Activated T-helper 17 cell treated with anti-CD3 and anti-CD28 coated beads, Interleukin-2, amount 50 U/mL, for 72 hours (primary cell): ENCODE measurements at regions not wholly inside any gene's neighbourhood (a gene's known extent, or its start where the extent isn't known, plus 50 kb on each side); places are given as distances from the start of the nearest gene placed in this dataset.
"Not testable (repeated sequence)": the region's sequence is repeated elsewhere in the genome, so short reads cannot be mapped to it uniquely, and the experiment has no call there.

Experiments
- ATAC-seq: fragments of 150-1000 bp; cut with Tn5 transposase; replicated peaks from 2 replicates; pipeline ENCODE4 v1.10.0; 2021; ENCODE audit warnings: mild to moderate bottlenecking, moderate library complexity
- H3K27ac Mint-ChIP-seq: one replicate; pipeline ENCODE4 v1.8.0; 2022; ENCODE audit warnings: mixed read lengths
- H3K27me3 Mint-ChIP-seq: one replicate; pipeline ENCODE4 v1.8.0; 2022; ENCODE audit warnings: mixed read lengths
- H3K36me3 Mint-ChIP-seq: one replicate; pipeline ENCODE4 v1.8.0; 2022; ENCODE audit warnings: low read depth, mild to moderate bottlenecking, mixed read lengths
- H3K4me1 Mint-ChIP-seq: one replicate; pipeline ENCODE4 v1.8.0; 2022; ENCODE audit warnings: mixed read lengths
- H3K4me3 Mint-ChIP-seq: one replicate; pipeline ENCODE4 v1.8.0; 2022; ENCODE audit warnings: mild to moderate bottlenecking, mixed read lengths
- H3K9me3 Mint-ChIP-seq: one replicate; pipeline ENCODE4 v1.8.0; 2022; ENCODE audit warnings: mixed read lengths

DNA sequence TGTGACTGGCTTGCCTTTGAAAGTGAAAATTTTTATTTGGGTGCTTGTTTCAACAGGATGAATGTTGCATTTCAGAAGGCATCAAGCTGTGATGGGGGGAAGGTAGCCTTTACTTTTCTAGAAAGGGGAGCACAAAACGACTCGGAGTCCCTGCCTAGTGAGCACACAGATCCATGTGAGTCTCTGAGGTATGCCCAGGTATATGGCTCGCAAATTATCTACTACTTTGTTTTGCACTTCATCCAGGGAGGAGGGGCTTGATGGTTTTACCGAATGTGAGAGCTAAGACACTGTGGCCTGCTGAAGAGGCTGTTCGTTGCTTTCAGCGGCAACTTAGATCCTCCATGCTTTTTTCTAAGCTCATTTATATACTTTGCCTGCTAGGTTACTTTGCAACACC lies 537.7 kb upstream of the PTBP2 start:
- H3K9me3 Mint-ChIP-seq: no peaks in the 10 kb centered on the region

DNA sequence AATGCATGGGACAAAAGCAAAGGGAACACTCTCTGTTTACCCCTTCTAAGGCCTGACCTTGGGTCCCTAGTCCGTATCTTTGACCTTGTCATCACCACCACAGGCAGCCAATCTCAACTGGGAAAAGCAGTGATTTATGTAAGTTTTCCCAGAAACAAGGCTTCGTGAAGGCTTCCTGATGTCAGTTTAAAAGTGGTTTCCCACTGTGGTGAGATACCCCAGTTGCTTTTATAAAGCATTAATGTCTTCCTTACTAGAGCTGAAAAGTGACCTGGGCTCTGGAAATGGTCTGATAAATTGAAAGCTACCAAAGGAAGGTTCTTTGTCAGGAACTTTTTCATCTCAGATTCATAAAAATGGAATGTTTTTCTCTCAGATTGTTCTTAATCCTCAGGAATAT lies 536.4 kb upstream of the PTBP2 start:
- no peaks in the 10 kb centered on the region for H3K9me3 Mint-ChIP-seq
- H3K36me3 Mint-ChIP-seq: no peaks in the 10 kb centered on the region
- no peak for ATAC-seq
- no peak overlapping the region for H3K4me3 Mint-ChIP-seq
- no peak overlapping the region for H3K27ac Mint-ChIP-seq
- no peaks in the 10 kb centered on the region for H3K27me3 Mint-ChIP-seq
- H3K4me1 Mint-ChIP-seq: no peaks in the 10 kb centered on the region

More for the DNA sequence above, 537.7 kb upstream of the PTBP2 start:
- H3K4me3 Mint-ChIP-seq: no peak overlapping the region
- H3K36me3 Mint-ChIP-seq: no peaks in the 10 kb centered on the region
- no peaks in the 10 kb centered on the region for H3K4me1 Mint-ChIP-seq
- ATAC-seq: no peak
- no peak overlapping the region for H3K27ac Mint-ChIP-seq
- H3K27me3 Mint-ChIP-seq: no peaks in the 10 kb centered on the region

DNA sequence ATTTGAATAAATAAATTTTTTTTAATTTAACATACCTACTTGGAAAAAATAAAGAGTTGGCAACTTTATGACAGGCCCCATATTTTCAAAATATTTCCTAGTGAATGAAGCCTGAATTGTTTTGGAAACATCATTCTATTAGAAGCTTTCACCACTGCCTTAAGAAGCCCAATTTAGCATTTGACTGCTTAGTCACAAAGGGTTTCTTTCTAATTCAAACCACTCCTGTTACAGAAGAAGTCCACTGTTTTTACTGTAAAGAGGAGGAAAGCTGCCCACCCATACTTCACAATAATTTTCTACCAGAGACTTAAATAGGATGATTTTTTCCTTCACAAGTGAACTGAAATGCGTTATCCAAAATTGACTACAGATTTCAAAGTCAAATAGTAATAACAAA lies 534.6 kb upstream of the PTBP2 start:
- ATAC-seq: no peak
- Mint-ChIP-seq H3K4me1 (no peaks in the 10 kb centered on the region), H3K27me3 (no peaks in the 10 kb centered on the region), H3K36me3 (no peaks in the 10 kb centered on the region), H3K4me3 (no peak overlapping the region), H3K9me3 (peaks cover 4% of the 10 kb centered on the region), H3K27ac (no peak overlapping the region)

DNA sequence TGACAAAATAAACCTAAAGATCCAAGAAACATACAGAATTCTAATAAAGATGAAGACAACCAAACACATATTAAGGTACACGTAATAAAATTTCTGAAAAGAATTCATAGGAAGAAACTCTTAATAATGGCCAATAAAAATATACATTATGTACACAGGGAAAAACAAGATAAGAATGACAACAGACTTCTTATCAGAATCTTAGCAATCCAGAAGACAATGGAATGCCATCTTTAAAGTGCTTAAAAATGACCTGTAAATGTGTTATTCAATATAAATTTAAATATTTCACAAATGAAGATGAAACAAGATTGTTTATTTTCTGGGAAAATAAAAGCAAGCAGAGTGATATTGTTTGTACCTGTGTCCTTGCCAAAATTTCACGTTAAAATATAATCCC lies 530.4 kb upstream of the PTBP2 start:
- Mint-ChIP-seq H3K4me1 (no peaks in the 10 kb centered on the region), H3K27ac (no peak overlapping the region), H3K9me3 (peaks cover 7% of the 10 kb centered on the region), H3K36me3 (no peaks in the 10 kb centered on the region), H3K27me3 (no peaks in the 10 kb centered on the region), H3K4me3 (no peak overlapping the region)
- ATAC-seq: no peak

DNA sequence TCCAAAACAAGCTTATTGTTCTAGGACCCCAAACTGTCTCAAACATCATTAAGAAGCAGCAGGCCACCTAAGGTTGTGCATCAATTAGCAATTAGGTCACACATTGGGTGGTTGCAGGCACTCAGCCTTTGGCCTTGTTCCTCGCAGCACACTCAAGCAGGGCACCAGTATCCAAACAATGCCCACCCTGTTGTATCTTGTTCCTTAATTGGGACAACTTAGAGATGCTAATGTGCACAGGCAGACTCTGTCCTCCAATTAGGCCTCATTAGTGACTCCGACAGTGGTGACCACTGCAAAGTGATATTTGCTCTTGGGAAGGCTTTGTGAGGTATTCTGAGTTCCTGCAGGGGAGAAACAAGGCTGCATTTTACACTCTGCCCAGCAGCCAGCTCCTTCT lies 515.1 kb upstream of the PTBP2 start:
- ATAC-seq: no peak

DNA sequence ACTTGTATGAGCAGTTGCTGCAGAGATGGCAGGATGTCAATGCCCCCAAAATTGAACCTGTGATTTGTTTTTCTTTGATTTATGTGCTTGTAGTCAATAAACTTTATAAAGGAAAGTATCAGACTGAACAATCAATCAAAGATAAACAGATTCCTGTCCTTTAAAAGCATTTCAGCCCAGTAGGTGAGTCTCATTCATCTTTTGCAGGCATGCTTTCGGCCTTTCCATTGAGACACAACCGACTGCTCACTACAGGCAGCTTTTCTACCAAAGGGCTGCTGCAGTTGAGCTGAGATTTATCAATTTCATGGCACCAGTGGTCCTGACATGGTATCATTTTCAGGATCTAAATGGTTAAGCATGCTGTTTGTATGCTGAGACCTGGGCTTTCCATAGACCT lies 513.6 kb upstream of the PTBP2 start:
- Mint-ChIP-seq H3K9me3 (no peaks in the 10 kb centered on the region), H3K4me1 (no peaks in the 10 kb centered on the region), H3K27ac (no peak overlapping the region), H3K4me3 (no peak overlapping the region), H3K27me3 (no peaks in the 10 kb centered on the region), H3K36me3 (no peaks in the 10 kb centered on the region)
- no peak for ATAC-seq

More for the DNA sequence above, 515.1 kb upstream of the PTBP2 start:
- no peaks in the 10 kb centered on the region for H3K36me3 Mint-ChIP-seq
- no peak overlapping the region for H3K4me3 Mint-ChIP-seq
- no peaks in the 10 kb centered on the region for H3K4me1 Mint-ChIP-seq
- H3K9me3 Mint-ChIP-seq: no peaks in the 10 kb centered on the region
- H3K27ac Mint-ChIP-seq: no peak overlapping the region
- no peaks in the 10 kb centered on the region for H3K27me3 Mint-ChIP-seq

DNA sequence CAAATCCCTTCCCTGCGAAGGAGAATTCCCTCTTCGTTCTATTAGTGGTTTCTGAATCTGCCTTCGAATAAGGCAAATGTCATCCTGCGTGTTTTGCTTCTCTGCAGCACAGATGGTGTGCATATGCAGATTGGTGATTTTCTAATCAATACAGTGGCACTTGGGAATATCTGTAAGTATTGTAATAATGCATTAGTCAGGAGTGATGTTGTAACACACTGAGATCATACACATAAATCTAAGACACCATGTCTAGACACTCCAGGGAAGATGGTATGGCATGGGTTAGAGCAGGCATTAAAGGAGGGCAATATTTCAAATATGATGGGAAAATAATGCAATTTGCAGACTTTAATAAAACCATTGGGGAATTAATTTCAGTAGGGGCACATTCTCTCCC lies 513.2 kb upstream of the PTBP2 start:
- Mint-ChIP-seq H3K36me3 (no peaks in the 10 kb centered on the region), H3K27ac (no peak overlapping the region), H3K9me3 (no peaks in the 10 kb centered on the region), H3K4me3 (no peak overlapping the region), H3K4me1 (no peaks in the 10 kb centered on the region), H3K27me3 (no peaks in the 10 kb centered on the region)
- no peak for ATAC-seq

DNA sequence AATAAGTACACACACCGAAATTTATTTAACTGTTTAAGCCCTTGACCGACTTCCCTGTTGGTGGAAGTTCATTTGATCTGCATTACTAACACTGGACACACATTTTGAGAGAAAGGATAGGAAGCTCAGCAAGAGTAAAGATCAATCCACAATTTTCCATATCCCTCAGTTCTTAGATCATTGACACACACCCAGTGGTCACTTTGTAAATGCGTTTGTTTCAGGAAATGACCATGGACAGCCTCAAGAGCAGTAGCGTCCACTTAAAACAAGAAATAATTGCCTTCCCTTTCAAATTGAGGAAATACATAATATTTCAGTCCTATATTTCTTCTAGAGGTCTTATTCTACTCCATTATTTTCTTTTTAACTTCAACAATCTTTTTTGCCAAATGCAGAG lies 511.5 kb upstream of the PTBP2 start:
- Mint-ChIP-seq H3K4me3 (no peak overlapping the region), H3K9me3 (no peaks in the 10 kb centered on the region), H3K27me3 (no peaks in the 10 kb centered on the region), H3K27ac (no peak overlapping the region), H3K4me1 (no peaks in the 10 kb centered on the region), H3K36me3 (no peaks in the 10 kb centered on the region)
- no peak for ATAC-seq

DNA sequence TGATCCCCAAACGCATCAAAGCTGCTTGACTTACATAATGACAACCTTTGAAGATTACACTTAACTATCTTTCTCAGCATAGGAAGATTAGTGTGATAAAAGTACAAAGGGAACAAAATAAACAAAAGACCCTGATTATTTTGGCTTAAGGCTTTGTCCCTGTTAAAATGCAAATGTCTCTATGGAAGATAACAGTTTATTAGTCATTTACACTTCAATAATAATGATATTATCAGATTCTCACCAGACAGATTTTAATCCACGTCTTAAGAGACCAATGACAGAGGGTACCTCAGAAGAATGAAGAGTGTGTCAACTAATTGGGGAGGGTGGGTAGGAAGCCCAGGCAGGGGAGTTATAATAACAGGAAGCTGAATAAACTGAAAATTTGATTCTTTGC lies 510.4 kb upstream of the PTBP2 start:
- H3K4me1 Mint-ChIP-seq: no peaks in the 10 kb centered on the region

DNA sequence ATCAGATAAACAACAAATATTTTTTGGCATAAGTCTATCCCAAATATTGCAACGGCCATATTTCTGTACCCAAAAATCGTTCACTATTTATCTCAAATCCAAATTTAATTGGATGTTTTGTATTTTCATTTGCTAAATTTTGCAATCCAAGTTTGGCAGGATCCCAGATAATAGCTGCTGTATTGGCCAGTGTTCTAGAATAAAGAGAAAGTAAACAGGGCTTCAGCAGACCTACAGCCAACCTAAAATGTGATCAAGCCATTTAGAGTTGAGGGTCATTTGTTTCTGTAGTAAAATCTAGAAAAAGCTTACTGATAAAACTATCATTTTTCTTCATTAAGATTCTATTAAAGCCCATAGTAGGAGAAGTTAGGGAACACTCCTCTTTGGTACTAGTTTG lies 506.6 kb upstream of the PTBP2 start:
- no peak for ATAC-seq
- Mint-ChIP-seq H3K27me3 (peaks cover 3% of the 10 kb centered on the region), H3K9me3 (peaks cover 3% of the 10 kb centered on the region), H3K4me3 (no peak overlapping the region), H3K27ac (no peak overlapping the region), H3K4me1 (no peaks in the 10 kb centered on the region), H3K36me3 (no peaks in the 10 kb centered on the region)

More for the DNA sequence above, 510.4 kb upstream of the PTBP2 start:
- H3K4me3 Mint-ChIP-seq: no peak overlapping the region
- H3K27ac Mint-ChIP-seq: no peak overlapping the region
- H3K9me3 Mint-ChIP-seq: peaks cover 3% of the 10 kb centered on the region
- no peaks in the 10 kb centered on the region for H3K36me3 Mint-ChIP-seq
- ATAC-seq: no peak
- H3K27me3 Mint-ChIP-seq: peaks cover 3% of the 10 kb centered on the region

DNA sequence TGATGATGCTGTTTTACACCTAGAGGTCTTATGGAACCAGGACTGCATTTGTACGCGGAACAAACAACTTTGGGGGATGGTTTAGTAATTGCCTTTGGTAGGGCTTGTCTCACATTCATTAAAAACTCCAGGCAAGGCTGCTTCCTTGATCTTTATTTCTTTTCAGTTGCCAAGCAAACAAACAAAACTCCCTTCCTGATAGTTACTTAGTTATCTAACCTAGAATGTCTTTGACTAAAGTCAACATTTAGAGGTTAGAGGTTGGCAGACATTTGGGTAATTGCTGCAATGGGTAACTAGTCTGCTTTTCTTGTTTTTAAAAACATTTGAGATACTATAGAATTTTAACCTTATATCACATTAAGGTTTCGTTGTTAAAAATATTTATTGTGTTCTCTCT lies 500.9 kb upstream of the PTBP2 start:
- no peaks in the 10 kb centered on the region for H3K9me3 Mint-ChIP-seq
- no peaks in the 10 kb centered on the region for H3K4me1 Mint-ChIP-seq
- no peak overlapping the region for H3K27ac Mint-ChIP-seq
- H3K27me3 Mint-ChIP-seq: no peaks in the 10 kb centered on the region
- ATAC-seq: no peak
- H3K4me3 Mint-ChIP-seq: no peak overlapping the region
- H3K36me3 Mint-ChIP-seq: no peaks in the 10 kb centered on the region

DNA sequence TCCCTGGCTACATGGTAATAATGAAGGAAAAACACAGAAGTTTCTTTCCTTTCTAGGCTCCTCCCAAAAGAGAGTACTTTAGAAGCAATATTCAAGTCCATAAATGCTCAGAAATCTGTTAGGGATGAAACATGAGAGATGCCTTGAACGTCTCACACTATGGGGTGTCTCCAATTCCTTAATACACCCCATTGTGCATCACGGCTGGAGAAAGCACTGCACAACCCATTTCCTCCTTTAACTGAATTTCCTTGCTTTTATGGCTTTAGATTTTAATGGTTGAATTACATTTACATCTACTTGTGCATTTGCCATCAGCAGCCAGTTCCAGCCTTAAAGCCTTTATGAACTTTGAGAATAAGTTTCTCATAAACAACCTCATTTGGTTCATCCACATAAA lies 498.9 kb upstream of the PTBP2 start:
- Mint-ChIP-seq H3K27ac (no peak overlapping the region), H3K27me3 (no peaks in the 10 kb centered on the region), H3K4me1 (no peaks in the 10 kb centered on the region), H3K36me3 (no peaks in the 10 kb centered on the region), H3K9me3 (no peaks in the 10 kb centered on the region), H3K4me3 (no peak overlapping the region)
- ATAC-seq: no peak

DNA sequence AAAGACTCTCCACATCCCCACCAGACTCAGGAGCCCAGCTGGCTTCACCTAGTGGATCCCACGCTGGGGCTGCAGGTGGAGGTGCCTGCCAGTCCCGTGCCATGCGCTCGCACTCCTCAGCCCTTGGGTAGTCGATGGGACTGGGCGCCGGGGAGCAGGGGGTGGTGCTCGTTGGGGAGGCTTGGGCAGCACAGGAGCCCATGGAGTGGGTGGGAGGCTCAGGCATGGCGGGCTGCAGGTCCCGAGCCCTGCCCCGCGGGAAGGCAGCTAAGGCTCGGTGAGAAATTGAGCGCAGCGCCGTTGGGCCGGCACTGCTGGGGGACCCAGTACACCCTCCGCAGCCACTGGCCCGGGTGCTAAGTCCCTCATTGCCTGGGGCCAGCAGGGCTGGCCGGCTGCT lies 497.4 kb upstream of the PTBP2 start:
- H3K27me3 Mint-ChIP-seq, H3K27ac Mint-ChIP-seq, ATAC-seq, H3K9me3 Mint-ChIP-seq, H3K36me3 Mint-ChIP-seq, H3K4me1 Mint-ChIP-seq, H3K4me3 Mint-ChIP-seq: not testable (repeated sequence)

DNA sequence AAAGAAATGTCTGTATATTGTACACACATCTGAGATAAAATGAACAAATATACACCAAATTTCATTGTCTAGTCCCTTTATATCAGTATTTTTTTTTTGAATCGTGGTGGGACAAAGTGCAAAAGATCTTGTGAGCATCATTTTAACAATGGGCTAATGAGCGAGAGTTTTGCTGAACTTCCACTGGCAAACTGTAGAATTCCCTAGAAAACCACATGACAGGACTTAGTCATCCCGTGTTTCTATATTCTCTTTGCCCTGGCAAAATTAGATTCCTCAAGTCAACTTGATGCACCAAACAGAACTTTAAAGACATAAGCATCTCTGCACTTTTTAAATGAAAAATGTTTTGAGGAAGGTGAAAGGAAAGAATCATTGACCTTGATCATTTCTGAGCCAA lies 488.2 kb upstream of the PTBP2 start:
- H3K27me3 Mint-ChIP-seq: no peaks in the 10 kb centered on the region
- ATAC-seq: no peak
- no peaks in the 10 kb centered on the region for H3K36me3 Mint-ChIP-seq
- H3K27ac Mint-ChIP-seq: no peak overlapping the region
- H3K4me3 Mint-ChIP-seq: no peak overlapping the region
- H3K4me1 Mint-ChIP-seq: no peaks in the 10 kb centered on the region
- peaks cover 4% of the 10 kb centered on the region for H3K9me3 Mint-ChIP-seq

DNA sequence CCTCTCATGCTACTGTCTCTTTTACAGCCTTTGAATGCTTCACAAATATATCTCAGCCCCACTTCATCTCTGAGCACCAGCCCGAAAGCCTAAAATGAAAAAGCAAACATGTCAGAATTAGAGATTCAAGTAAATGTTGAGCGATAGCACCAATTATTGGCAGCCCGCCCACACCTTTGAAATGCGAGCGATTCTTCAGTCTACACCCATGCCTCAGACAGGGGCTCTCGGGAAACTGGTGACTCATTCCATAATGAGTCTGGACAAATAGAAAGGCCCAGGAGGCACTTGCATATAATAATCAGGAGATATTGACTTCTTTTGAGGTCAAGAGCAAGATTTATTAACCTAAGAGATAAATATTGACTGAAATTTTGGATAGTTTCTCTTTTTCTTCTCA lies 487.3 kb upstream of the PTBP2 start:
- H3K4me3 Mint-ChIP-seq: no peak overlapping the region
- H3K9me3 Mint-ChIP-seq: peaks cover 4% of the 10 kb centered on the region
- no peak for ATAC-seq
- no peaks in the 10 kb centered on the region for H3K36me3 Mint-ChIP-seq
- H3K27me3 Mint-ChIP-seq: no peaks in the 10 kb centered on the region
- no peak overlapping the region for H3K27ac Mint-ChIP-seq
- no peaks in the 10 kb centered on the region for H3K4me1 Mint-ChIP-seq

DNA sequence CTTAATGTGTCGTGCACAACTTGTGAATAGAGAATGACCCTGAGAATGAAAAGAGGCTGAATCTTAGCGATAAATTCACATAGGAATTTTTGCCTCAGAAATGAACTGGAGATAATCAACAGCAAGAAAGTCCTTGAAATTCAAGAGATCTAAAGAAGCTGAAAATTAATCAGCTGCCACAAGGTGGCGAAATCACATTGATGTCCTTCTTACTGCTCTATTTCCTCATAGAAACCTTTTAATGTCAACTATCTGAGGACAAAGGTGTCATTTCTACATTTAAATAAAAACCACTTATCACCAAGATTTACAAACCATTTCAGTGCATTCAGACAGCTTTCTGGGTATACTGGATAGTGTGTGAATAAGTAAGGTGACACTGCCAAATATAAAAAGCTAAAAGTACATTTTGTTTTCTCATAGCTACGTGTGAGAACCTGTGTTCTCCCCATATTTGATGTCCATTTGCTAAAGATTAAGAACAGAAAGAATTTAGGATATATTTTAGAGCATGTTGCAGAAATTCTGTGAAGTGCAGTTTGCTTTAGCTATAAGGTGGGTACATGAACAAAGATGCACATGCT lies 485.3 kb upstream of the PTBP2 start:
- Mint-ChIP-seq H3K27me3 (no peaks in the 10 kb centered on the region), H3K27ac (no peak overlapping the region), H3K4me3 (no peak overlapping the region), H3K9me3 (no peaks in the 10 kb centered on the region), H3K4me1 (no peaks in the 10 kb centered on the region), H3K36me3 (no peaks in the 10 kb centered on the region)
- no peak for ATAC-seq
